ENCODE measurements at regions not wholly inside any gene's neighbourhood (a gene's known extent, or its start where the extent isn't known, plus 50 kb on each side); places are given as distances from the start of the nearest gene placed in this dataset.

GRCh38 chr6:147660334-147661311 lies 152.1 kb downstream of the SAMD5 start:
- Histone ChIP-seq H3K27ac (ENCODE audit: low read length) (no peak overlapping the region), H3K9me2 (replicated peaks; ENCODE audit: insufficient read depth, low read length) (no peaks in the 10 kb centered on the region), H2AFZ (ENCODE audit: low read length) (no peak overlapping the region), H4K20me1 (ENCODE audit: insufficient read depth, low read depth, low read length) (no peaks in the 10 kb centered on the region), H3K4me3 (ENCODE audit: low read length) (no peak overlapping the region), H3K9me3 (ENCODE audit: low read length) (no peaks in the 10 kb centered on the region), H3K79me2 (ENCODE audit: low read length) (no peaks in the 10 kb centered on the region), H3K4me1 (ENCODE audit: low read length) (no peaks in the 10 kb centered on the region), H3K36me3 (ENCODE audit: insufficient read depth, low read length) (no peaks in the 10 kb centered on the region), H3K27me3 (ENCODE audit: low read length) (no peaks in the 10 kb centered on the region), H3K4me2 (ENCODE audit: low read depth, low read length, poor library complexity, severe bottlenecking) (no peak overlapping the region), H3K9ac (ENCODE audit: low read length) (no peak overlapping the region)
- no peak for DNase-seq

GRCh38 chr6:147662646-147663045 lies 154.2 kb downstream of the SAMD5 start:
- H3K79me2 ChIP-seq (ENCODE audit: low read length) = no peaks in the 10 kb centered on the region
- H3K27me3 ChIP-seq (ENCODE audit: low read length) = no peaks in the 10 kb centered on the region
- no peak overlapping the region for H3K4me2 ChIP-seq (ENCODE audit: low read depth, low read length, poor library complexity, severe bottlenecking)
- DNase-seq = no peak
- H3K4me1 ChIP-seq (ENCODE audit: low read length) = no peaks in the 10 kb centered on the region
- no peaks in the 10 kb centered on the region for H3K36me3 ChIP-seq (ENCODE audit: insufficient read depth, low read length)
- no peak overlapping the region for H3K4me3 ChIP-seq (ENCODE audit: low read length)
- no peak overlapping the region for H3K27ac ChIP-seq (ENCODE audit: low read length)
- no peaks in the 10 kb centered on the region for H3K9me2 ChIP-seq (replicated peaks; ENCODE audit: insufficient read depth, low read length)
- H3K9me3 ChIP-seq (ENCODE audit: low read length) = no peaks in the 10 kb centered on the region
- H4K20me1 ChIP-seq (ENCODE audit: insufficient read depth, low read depth, low read length) = no peaks in the 10 kb centered on the region
- no peak overlapping the region for H2AFZ ChIP-seq (ENCODE audit: low read length)
- no peak overlapping the region for H3K9ac ChIP-seq (ENCODE audit: low read length)

GRCh38 chr6:147664092-147664491 lies 155.6 kb downstream of the SAMD5 start:
- Histone ChIP-seq H3K27ac (ENCODE audit: low read length) (no peak overlapping the region), H3K4me2 (ENCODE audit: low read depth, low read length, poor library complexity, severe bottlenecking) (no peak overlapping the region), H3K9ac (ENCODE audit: low read length) (no peak overlapping the region), H4K20me1 (ENCODE audit: insufficient read depth, low read depth, low read length) (no peaks in the 10 kb centered on the region), H2AFZ (ENCODE audit: low read length) (no peak overlapping the region), H3K79me2 (ENCODE audit: low read length) (no peaks in the 10 kb centered on the region), H3K4me1 (ENCODE audit: low read length) (no peaks in the 10 kb centered on the region), H3K4me3 (ENCODE audit: low read length) (no peak overlapping the region), H3K9me2 (replicated peaks; ENCODE audit: insufficient read depth, low read length) (no peaks in the 10 kb centered on the region), H3K27me3 (ENCODE audit: low read length) (no peaks in the 10 kb centered on the region), H3K36me3 (ENCODE audit: insufficient read depth, low read length) (no peaks in the 10 kb centered on the region), H3K9me3 (ENCODE audit: low read length) (no peaks in the 10 kb centered on the region)
- DNase-seq = no peak

GRCh38 chr6:147666255-147666654 lies 157.8 kb downstream of the SAMD5 start:
- Histone ChIP-seq H4K20me1 (ENCODE audit: insufficient read depth, low read depth, low read length) (no peaks in the 10 kb centered on the region), H3K9me3 (ENCODE audit: low read length) (no peaks in the 10 kb centered on the region), H3K27ac (ENCODE audit: low read length) (no peak overlapping the region), H3K79me2 (ENCODE audit: low read length) (no peaks in the 10 kb centered on the region), H3K4me2 (ENCODE audit: low read depth, low read length, poor library complexity, severe bottlenecking) (no peak overlapping the region), H2AFZ (ENCODE audit: low read length) (no peak overlapping the region), H3K4me3 (ENCODE audit: low read length) (no peak overlapping the region), H3K27me3 (ENCODE audit: low read length) (no peaks in the 10 kb centered on the region), H3K9me2 (replicated peaks; ENCODE audit: insufficient read depth, low read length) (no peaks in the 10 kb centered on the region), H3K9ac (ENCODE audit: low read length) (no peak overlapping the region), H3K36me3 (ENCODE audit: insufficient read depth, low read length) (no peaks in the 10 kb centered on the region), H3K4me1 (ENCODE audit: low read length) (no peaks in the 10 kb centered on the region)
- DNase-seq = no peak

GRCh38 chr6:147667082-147667481 lies 158.6 kb downstream of the SAMD5 start:
- no peak for DNase-seq
- Histone ChIP-seq H2AFZ (ENCODE audit: low read length) (no peak overlapping the region), H3K4me1 (ENCODE audit: low read length) (no peaks in the 10 kb centered on the region), H3K4me3 (ENCODE audit: low read length) (no peak overlapping the region), H3K9ac (ENCODE audit: low read length) (no peak overlapping the region), H4K20me1 (ENCODE audit: insufficient read depth, low read depth, low read length) (no peaks in the 10 kb centered on the region), H3K4me2 (ENCODE audit: low read depth, low read length, poor library complexity, severe bottlenecking) (no peak overlapping the region), H3K27ac (ENCODE audit: low read length) (no peak overlapping the region), H3K36me3 (ENCODE audit: insufficient read depth, low read length) (no peaks in the 10 kb centered on the region), H3K9me3 (ENCODE audit: low read length) (no peaks in the 10 kb centered on the region), H3K79me2 (ENCODE audit: low read length) (no peaks in the 10 kb centered on the region), H3K9me2 (replicated peaks; ENCODE audit: insufficient read depth, low read length) (no peaks in the 10 kb centered on the region), H3K27me3 (ENCODE audit: low read length) (no peaks in the 10 kb centered on the region)

GRCh38 chr6:147674099-147674498 lies 165.6 kb downstream of the SAMD5 start:
- H3K4me2 ChIP-seq (ENCODE audit: low read depth, low read length, poor library complexity, severe bottlenecking) = no peak overlapping the region
- H3K4me1 ChIP-seq (ENCODE audit: low read length) = no peaks in the 10 kb centered on the region
- no peak for DNase-seq
- no peaks in the 10 kb centered on the region for H3K79me2 ChIP-seq (ENCODE audit: low read length)
- H3K27me3 ChIP-seq (ENCODE audit: low read length) = no peaks in the 10 kb centered on the region
- H3K27ac ChIP-seq (ENCODE audit: low read length) = no peak overlapping the region
- no peak overlapping the region for H3K4me3 ChIP-seq (ENCODE audit: low read length)
- no peak overlapping the region for H2AFZ ChIP-seq (ENCODE audit: low read length)
- no peak overlapping the region for H3K9ac ChIP-seq (ENCODE audit: low read length)
- no peaks in the 10 kb centered on the region for H4K20me1 ChIP-seq (ENCODE audit: insufficient read depth, low read depth, low read length)
- no peaks in the 10 kb centered on the region for H3K9me3 ChIP-seq (ENCODE audit: low read length)
- H3K36me3 ChIP-seq (ENCODE audit: insufficient read depth, low read length) = no peaks in the 10 kb centered on the region
- H3K9me2 ChIP-seq (replicated peaks; ENCODE audit: insufficient read depth, low read length) = no peaks in the 10 kb centered on the region

- Histone ChIP-seq H3K9me3 (ENCODE audit: low read length) (no peaks in the 10 kb centered on the region), H2AFZ (ENCODE audit: low read length) (no peak overlapping the region), H3K9ac (ENCODE audit: low read length) (no peak overlapping the region), H3K4me3 (ENCODE audit: low read length) (no peak overlapping the region), H3K36me3 (ENCODE audit: insufficient read depth, low read length) (no peaks in the 10 kb centered on the region), H3K79me2 (ENCODE audit: low read length) (no peaks in the 10 kb centered on the region), H3K27me3 (ENCODE audit: low read length) (no peaks in the 10 kb centered on the region), H3K9me2 (replicated peaks; ENCODE audit: insufficient read depth, low read length) (no peaks in the 10 kb centered on the region), H3K4me1 (ENCODE audit: low read length) (no peaks in the 10 kb centered on the region), H4K20me1 (ENCODE audit: insufficient read depth, low read depth, low read length) (no peaks in the 10 kb centered on the region), H3K27ac (ENCODE audit: low read length) (no peak overlapping the region), H3K4me2 (ENCODE audit: low read depth, low read length, poor library complexity, severe bottlenecking) (no peak overlapping the region)
- DNase-seq = no peak
Observed at GRCh38 chr6:147674794-147675193, 166.3 kb downstream of the SAMD5 start.

- Histone ChIP-seq H3K9ac (ENCODE audit: low read length) (no peak overlapping the region), H4K20me1 (ENCODE audit: insufficient read depth, low read depth, low read length) (no peaks in the 10 kb centered on the region), H3K4me3 (ENCODE audit: low read length) (no peak overlapping the region), H3K27ac (ENCODE audit: low read length) (no peak overlapping the region), H3K79me2 (ENCODE audit: low read length) (no peaks in the 10 kb centered on the region), H3K27me3 (ENCODE audit: low read length) (no peaks in the 10 kb centered on the region), H3K36me3 (ENCODE audit: insufficient read depth, low read length) (no peaks in the 10 kb centered on the region), H3K9me2 (replicated peaks; ENCODE audit: insufficient read depth, low read length) (no peaks in the 10 kb centered on the region), H3K4me1 (ENCODE audit: low read length) (no peaks in the 10 kb centered on the region), H3K9me3 (ENCODE audit: low read length) (no peaks in the 10 kb centered on the region), H2AFZ (ENCODE audit: low read length) (no peak overlapping the region), H3K4me2 (ENCODE audit: low read depth, low read length, poor library complexity, severe bottlenecking) (no peak overlapping the region)
- no peak for DNase-seq
Observed at GRCh38 chr6:147675281-147675680, 166.8 kb downstream of the SAMD5 start.
